Skin of body (tissue), 1 donor: ENCODE measurements at regions not wholly inside any gene's neighbourhood (a gene's known extent, or its start where the extent isn't known, plus 50 kb on each side); places are given as distances from the start of the nearest gene placed in this dataset.

ENCODE experiments used
- DNase-seq: peaks from one replicate; lab custom pipeline; 2025; lab: John Stamatoyannopoulos, UW

DNA sequence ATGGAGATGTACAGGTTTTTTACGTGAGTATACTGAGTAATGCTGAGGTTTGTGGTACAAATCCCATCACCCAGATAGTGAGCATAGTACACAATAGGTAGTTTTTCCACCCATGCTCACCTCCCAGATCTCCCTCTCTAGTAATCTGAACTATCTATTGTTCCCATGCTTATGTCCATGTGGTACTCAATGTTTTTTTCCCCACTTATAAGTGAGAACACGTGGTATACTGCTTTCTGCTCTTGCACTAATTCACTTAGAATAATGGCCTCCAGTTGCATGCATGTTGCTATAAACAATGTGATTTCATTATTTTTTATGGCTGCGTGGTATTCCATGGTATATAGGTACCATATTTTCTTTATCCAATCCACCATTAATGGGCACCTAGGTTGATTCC lies 593.9 kb downstream of the ANXA1 start:
- DNase-seq, result no peak

DNA sequence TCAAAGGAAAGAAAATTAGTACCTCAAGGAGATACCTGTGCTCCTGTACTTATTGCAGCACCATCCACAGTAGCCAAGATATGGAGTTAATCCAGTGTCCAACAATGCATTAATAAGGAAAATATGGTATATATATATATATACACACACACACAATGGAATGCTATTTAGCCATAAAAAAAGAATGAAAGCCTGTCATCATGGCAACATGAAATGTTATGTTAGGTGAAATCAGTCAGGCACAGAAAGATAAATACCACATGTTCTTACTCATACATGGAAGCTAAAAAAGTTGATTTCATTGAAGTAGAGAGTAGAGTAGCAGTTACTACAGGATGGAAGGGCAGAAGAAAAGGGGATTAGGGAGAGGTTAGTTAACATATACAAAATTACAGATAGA lies 601.5 kb downstream of the ANXA1 start:
- DNase-seq, result no peak

DNA sequence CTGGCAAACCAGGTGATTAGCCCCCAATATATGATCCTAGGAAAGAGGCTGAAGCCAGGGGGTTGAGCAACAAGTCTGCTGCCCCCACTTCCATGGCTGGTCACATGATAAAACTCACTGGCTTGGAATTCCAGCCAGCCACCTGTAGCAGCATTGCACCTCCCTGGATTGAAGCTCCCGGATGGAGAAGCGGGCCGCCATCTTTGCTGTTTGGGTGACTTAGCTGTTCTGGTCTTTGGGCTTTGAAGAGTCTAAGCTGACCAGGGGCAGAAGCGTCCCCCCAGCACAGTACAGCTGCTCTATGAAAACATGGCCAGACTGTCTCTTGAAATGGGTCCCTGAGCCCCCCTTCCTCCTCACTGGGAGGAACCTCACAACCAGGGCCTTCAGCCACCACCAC lies 610.2 kb downstream of the ANXA1 start:
- DNase-seq, result no peak

DNA sequence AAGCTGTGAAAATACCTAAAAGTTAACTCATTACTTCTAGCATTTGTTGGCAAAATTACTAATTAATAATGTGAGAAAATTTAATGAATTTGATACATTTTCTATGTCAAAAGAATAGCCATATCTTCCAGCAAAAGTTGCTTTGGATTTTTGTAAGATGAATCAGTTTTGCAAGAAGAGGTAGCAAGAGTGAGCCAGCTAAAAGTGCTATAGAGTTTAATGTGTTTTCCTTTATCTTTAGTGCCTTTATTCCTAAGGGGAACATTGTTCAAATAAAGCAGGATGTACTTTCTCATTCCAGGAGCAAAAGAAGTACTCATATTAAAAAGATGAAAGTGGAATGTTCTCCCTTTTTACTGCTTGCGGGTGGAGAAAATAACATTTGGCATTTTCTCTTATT lies 622.2 kb downstream of the ANXA1 start:
- DNase-seq, result no peak

DNA sequence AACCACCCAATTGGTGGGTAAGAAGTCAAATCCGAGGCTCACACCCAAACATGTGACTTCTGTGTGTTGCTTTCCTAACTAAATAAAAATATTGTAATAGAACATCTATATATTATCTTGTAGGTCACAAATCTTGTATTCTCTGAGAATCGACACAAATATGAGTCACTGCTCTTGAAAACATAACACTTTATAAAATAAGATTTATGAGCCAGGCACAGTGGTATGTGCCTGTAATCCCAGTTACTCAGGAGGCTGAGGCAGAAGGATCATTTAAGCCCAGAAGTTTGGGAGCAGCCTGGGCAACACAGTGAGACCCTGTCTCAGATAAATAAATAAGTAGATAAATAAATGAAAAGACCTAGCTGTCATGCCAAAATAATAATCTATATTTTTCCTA lies 624.1 kb downstream of the ANXA1 start:
- DNase-seq, result no peak

DNA sequence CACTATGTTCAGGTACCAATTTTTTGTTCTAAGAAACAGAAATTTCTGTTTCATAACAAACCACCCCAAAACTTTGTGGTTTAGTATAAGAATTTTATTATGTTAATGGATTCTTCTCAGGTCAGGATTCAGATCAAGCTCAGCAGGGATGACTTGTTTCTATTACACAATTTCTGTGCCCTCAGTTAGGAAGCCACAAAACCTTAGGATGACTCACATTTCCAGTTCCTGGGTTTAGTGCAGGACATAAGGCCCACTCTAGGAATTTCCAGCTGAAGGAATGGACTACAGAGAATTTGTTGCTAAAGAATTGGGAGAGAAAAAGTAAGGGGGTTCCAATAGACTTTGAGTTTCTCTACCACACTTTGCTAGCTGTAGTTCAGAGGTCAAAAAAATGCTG lies 629.3 kb downstream of the ANXA1 start:
- DNase-seq, result no peak

DNA sequence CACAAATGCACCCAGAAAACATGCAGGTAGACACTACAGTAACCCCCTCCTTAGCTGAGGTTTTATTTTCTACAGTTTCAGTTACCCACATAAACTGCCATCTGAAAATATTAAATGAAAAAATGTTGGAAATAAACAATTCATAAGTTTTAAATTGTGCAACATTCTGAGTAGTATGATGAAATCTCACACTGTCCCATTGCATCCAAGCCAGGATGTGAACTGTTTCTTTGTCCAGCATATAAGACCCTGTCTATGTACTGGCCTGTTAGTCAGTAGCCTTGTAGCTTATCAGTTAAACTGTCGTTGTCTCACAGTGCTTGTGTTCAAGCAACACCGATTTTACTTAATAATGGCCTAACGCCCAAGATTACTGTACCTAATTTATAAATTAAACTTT lies 630.5 kb downstream of the ANXA1 start:
- no peak for DNase-seq

DNA sequence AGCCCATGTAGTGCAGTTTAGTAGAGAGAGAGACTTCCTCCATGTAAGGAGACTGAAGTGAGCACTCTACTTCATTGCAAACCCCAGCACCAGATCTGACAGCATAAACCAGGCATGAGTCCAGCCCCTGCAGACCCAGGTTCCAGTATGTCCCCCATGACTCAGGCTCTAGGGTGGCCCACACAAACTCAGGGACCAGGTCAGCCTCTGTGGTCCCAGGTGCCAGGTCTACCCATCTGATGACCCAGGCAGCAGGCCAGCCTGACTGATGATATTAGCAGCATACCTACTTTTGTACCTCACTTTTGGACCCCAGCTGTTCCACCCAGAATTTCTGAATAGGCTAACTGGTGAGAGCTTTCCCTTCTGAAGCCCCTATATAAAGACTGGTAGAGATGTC lies 647.8 kb downstream of the ANXA1 start:
- DNase-seq, result no peak

DNA sequence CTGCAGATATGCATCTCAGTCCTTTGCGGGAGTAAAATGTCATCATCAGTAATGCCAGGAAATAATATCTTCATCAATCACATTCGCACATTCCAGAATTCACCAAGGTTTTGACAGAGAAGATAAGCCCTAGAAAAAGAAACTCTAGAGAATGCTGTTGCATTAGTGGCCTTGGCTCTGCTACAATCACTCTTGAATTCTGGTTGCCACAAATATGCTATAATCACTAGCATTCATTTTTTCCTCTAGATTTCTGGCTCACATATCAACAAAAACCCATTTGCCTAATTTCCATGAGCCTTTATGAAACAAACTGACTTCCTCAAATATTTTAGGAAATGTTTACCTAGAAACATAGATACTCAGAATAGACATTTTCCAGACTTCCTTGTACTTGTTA lies 653.4 kb downstream of the ANXA1 start:
- no peak for DNase-seq

DNA sequence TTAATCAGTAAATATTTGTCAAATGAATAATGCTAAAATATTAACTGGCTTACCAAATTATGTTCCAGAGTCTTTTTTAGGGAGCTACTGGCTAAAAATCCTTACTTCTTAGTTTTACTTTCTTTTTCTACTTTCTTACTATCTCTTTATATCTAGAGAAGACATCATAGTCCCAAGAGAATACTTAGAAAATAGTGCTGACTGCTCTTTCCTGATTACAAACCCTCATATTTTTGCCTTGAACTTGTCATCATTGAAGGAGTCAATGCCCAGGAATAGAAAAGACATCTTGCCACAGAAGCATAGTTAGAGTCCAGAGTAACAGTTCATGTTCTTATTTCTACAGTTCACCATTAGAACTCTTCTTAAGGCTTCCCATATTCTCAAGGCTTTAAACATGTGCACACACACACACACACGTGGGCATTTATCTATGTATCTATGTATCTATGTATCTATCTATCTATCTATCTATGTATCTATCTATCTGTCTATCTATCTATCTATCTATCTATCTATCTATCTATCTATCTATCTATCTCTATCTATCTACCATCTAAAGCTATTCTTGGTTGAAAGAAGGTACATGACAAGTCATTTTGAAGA lies 654.3 kb downstream of the ANXA1 start:
- DNase-seq, result no peak

DNA sequence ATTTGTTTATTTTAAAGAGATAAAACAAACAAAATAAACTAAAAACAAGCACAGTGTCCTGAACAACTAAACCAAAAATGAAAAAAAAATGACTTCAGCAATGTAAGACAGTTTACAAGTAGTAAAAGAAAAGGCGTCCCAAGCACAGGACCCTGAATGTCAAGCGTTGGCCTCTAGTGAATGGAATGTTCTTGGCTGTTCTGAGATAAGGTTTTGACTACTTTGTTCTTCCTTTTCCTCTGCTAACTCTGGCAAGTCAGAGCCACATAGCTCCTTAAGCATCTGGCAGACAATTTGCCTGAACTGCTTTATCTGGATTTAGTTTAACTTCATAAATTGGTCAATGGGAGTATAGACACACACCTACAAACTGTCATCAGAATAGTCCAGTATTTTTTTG lies 655.2 kb downstream of the ANXA1 start:
- no peak for DNase-seq

DNA sequence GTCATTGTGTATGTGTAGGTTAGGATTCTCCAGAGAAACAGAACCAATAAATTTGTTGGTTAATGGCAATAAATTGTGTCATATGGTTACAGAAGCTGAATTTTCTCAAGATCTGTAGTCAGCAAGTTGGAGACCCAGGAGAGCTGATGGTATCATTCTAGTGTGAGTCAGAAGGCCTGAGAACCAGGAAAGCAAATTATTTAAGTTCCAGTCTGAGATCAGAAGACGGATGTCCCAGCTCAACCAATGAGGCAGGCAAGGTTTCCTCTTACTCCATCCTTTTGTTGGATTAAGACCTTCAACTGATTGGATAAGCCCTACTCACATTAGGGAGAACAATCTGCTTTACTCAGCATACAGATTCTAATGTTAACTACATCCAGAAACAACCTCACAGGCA lies 656.3 kb downstream of the ANXA1 start:
- DNase-seq, result no peak

DNA sequence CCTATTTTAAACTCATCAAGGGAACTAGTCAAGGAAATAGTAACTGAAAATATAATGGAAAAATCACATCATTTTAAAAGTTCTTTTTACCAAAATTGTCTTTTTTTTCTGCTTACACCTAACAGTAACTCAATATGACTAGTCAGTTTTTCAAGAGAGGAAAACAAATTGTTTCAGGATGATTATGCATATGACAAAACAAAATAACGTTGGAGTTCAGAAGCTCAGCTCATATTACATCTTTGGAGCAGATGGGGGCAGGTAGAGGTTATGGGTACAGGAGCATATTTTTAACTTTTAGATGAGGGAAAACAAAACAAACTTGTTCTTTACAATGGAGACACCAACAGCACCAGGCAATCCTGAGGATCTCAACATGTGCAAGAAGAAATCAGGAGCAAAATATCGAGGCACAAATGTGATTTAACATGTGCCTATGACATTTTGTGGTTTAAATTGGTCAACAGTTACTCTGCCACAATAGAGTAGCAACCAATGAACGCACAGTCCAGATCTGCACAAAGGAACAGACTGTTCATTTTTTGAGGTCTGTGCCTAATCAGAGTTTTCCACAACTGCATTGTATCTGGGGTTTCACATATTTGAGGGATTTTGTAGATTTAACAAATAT lies 659.0 kb downstream of the ANXA1 start:
- DNase-seq, result no peak

DNA sequence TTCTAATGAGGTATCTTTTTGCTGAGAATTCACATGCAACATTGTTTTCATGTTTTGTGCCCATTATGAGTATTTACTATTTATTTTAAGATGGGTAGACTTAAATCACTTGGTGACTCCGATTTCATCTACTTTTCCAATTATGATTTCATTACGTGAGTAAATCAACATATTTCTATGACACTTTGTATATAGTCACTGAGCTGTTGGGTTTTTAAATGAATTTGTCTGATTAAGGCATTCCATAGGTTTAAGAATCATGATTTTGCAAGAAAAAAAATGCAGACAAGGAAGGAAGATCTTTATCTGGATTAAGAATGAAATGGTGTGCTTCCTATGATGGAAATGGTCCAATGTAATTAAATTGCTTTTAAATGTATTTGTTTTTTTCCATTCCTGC lies 661.9 kb downstream of the ANXA1 start:
- no peak for DNase-seq

DNA sequence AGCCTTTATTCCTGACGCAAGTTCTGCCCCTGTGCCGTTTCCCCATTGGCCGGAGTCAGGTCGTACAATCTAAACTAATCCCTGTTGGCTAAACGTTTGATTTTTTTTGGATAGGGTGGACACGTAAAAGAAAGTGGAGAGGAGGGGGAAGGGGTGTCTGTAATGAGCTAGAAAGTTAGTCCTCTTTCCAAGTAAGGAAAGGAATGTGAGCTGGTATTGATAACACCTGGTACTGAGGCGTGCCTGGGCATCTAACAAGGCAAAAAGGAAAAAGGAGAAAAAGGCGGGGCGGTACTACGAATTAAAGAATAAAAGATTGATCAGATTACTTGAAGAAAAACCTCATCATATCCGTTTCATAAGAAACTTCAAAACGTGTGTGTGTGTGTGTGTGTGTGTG lies 665.2 kb downstream of the ANXA1 start:
- DNase-seq, result no peak

DNA sequence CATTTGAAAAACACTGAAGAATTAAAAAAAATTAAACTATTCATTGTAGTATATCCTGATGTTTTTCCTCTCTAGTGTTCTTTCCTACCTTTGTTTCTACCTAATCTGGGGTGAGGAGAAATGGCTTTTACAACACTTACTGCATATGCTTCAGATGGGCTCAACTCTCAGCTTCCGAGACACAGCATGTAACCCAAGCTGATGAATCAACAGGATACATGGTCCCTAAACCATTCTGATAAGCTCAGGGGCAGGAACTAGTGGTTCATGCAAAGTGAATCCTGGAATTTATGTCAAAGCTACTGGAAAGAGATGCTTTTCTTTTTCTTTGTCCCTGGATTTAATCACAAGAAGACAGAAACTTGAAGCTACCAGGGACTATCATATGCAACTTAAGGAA lies 672.5 kb upstream of the RORB start:
- no peak for DNase-seq

DNA sequence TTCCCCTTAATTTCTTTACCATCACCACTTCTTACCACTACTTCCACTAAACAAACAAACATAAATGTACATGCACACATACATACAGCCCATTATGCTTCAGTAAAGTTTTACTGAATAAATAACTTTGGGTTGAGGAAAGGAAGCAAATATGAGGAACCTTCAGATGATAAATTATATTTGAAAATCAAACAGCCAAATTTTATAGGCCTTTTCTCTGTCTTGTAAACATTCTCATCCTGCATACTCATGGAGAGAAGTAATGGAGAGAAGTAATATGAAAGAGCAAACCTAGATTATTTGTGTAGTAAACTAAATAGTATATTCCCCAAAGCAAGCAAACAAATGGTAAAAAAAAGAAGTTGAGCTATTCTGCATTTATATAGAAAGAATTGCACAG lies 658.3 kb upstream of the RORB start:
- DNase-seq, result no peak

DNA sequence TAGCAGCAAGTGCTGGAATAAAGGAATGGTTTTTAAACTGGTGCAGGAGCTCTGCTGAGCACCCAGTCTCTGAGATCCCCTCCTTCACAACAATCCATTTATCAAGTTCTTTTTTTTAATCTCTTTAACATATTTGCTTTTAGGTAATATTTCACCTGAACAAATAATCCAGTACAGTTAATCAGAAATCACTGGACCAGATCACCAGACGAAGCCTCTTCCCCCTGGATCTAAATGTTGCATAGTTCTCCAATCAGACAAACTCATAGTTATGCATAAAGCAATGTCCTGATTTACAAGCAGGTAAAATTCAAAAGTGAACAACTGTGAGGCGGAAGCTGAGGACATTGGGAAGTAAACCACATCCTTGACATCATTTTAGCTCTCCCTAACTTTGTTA lies 657.7 kb upstream of the RORB start:
- DNase-seq, result no peak

DNA sequence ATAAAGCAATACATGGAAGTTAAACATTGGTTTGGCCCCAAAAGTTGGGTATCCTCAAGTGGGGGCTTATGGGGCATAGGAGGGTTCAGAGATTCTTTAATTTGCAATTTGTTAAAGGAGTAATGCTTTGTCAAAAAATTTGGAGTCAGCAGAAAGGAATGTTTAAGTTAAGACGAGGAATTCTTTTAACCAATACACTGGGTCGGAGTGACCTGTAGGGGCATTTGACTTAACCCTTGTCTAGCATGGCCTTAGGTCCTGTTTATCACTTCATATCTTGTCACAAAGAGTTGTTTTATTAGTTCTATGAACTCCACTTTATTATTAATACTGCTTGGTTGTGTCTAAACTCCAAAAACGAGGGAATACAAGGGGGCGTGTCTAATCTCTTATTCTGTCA lies 656.1 kb upstream of the RORB start:
- DNase-seq, result no peak

DNA sequence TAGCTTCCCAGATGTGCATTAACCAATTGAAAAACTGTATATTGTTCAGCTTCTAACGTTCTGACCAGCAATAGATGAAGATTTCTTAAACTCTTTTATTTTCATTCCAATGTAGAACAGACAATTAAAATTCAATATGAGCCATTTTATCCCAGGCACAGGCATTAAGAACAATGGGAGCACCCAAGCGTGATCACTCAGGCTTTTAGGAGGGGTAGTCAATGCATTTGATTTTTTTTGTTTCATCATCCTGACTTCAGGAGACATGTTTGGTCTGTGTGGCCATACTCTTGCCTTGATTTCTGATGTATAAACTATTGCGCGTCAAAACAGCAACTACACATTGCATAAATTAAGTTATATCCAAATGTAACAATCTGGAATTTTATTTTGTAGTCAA lies 653.0 kb upstream of the RORB start:
- no peak for DNase-seq

DNA sequence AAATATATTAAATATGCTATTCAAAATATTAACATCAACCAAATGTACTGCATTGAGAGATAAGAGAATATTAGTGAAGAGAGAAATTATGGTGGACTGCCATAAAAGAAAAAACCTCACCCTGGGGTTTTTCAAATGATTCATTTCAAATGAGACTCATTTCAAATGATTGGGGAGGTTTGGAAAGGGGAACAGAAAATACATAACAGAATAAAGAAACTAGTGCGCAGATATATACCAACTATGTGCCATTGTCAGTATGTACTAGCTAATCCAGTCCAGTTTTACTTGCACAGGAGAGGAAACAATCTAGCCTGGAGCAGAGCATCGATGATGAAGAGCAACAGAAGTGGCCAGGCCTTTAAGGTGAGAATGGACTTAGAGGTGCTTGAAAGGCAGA lies 651.6 kb upstream of the RORB start:
- no peak for DNase-seq

DNA sequence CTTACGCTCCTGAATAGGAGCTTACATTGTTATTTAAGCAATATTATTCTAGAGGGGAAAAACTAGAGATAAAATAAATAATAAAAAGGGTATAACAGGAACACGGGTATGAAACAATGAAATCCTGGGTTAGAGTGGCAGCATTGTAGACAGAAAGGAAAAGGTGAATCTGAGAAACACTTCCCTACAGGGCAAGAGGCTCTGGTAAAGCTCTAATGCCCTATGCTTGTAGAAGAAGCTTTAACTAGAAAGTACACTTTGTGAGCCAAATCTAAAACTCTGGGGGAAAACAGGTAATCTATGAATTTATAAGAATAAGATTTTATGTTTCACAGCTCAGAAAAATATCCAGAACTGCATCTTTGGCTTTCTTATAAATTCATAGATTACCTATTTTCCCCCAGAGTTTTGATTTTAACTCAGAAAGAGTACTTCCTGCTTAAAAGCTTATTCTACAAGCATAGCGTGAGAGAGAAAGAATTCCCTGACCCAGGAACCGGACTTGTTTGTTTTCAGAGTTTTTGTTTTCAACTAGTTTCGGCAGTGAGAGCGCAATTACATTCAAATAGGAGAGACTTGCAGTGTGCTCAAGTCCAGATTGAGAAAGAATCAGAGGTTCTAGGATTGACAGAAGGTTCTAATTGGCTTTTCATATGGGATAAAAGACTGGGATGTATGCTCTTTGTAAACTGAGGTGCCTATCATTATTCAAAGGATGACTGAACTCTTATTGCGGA lies 651.0 kb upstream of the RORB start:
- DNase-seq, result no peak

DNA sequence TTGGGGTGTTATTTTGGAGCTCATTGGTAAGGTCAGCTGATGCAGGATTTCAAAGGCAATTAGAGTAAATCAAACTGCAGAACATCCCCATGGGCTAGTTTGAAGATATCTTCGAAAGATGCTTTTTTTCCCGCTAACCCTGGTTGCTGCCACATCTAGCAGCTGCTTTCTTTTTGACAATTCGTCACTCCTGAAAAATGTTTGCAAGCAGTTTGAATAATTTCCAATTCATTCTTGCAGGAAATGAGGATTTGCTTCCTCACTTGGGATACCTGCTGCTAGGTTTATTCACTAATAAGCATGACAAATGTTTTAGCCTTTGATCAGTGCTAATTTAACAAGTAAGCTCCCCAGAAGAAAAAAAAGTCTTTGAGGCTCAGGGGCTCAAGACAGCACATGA lies 649.6 kb upstream of the RORB start:
- no peak for DNase-seq
